ENCODE measurements at regions not wholly inside any gene's neighbourhood (a gene's known extent, or its start where the extent isn't known, plus 50 kb on each side); places are given as distances from the start of the nearest gene placed in this dataset.
A peak's percentile ranks its signal among the peaks of the same experiment; 100 is the strongest.

DNA sequence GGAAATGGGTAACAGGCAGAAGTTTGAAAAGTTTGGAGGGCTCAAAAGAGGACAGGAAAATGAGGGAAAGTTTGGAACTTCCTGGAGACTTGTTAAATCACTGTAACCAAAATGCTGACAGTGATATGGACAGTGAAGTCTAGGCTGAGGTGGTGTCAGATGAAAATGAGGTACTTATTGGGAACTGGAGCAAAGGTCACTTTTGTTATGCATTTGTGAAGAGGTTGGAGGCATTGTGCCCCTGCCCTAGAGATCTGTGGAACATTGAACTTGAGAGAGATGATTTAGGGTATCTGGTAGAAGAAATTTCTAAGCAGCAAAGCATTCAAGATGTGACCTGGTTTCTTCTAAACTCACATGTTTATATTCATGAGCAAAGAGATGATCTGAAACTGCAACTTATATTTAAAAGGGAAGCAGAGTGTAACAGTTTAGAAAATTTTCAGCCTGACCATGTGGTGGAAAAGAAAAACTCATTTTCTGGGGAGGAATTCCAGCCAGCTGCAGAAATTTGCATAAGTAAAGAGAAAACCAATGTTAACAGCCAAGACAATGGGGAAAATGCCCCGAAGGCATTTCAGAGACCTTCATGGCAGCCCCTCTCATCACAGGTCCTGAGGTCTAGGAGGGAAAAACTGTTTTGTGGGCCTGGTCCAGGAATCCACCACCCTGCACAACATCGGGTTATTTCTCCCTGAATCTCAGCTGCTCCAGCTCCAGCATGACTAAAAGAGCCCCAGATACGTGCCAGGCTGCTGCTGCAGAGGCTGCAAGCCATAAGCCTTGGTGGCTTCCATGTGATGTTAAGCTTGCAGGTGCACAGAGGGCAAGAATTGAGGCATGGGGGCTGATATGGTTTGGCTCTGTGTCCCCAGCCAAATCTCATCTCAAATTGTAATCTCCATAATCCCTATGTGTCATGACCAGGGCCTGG is 632.5 kb upstream of the GNPDA2 start:
- DNase-seq: no peak

DNA sequence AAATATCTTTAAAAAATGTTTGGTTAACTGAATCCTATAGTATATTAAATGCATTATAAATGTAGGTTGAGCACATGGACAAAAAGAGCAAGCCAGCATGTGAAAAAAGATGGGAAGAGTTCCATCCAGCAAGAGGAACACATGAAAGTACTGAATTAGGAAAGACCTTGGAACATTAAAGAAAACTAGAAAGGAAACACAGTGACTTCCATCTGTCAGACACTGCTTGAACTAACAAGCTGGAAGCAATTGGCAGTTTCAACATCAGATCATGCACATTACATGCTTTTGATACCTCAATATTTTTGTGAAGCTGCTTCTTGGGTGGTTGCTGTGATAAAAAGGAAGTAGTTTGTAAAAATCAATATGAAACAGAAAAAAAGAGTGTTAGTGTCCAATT is 626.8 kb upstream of the GNPDA2 start:
- no peak for DNase-seq

DNA sequence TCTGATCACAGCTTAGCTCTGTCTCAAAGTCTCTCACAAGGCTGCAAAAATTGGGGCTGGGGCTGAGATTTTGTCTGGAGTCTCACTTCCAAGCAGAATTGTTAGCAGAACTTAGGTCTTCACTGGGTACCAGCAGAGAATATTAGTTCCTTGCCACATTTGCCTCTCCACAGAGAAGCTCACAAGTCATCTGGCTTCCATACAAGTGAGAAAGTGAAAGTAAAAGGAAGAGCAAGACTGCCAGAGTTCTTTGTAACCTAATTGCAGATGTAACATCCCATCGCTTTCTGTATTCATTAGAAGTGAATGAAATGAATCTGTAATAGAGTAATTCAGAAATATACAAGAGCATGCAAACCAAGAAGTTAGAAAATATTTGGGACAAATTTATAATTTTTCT is 624.1 kb upstream of the GNPDA2 start:
- DNase-seq: peak; percentile 13 to 37

DNA sequence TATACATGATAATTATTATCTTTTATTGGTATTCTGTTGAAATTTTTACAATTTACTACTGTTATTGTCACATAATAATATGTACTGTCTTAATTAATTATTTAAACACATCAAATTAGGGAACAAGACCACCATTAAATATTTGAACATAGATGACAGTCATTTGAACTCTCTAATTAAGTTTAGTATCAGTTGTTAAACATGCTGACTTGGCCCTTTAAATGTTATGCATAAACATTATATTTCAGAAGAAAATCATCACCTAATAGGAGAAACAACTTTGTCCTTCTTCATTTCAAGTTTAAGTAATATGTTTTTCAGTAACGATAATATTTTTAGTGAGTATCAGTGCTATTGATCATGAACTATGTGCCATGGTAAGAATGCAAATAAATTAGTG is 623.5 kb upstream of the GNPDA2 start:
- DNase-seq: no peak

DNA sequence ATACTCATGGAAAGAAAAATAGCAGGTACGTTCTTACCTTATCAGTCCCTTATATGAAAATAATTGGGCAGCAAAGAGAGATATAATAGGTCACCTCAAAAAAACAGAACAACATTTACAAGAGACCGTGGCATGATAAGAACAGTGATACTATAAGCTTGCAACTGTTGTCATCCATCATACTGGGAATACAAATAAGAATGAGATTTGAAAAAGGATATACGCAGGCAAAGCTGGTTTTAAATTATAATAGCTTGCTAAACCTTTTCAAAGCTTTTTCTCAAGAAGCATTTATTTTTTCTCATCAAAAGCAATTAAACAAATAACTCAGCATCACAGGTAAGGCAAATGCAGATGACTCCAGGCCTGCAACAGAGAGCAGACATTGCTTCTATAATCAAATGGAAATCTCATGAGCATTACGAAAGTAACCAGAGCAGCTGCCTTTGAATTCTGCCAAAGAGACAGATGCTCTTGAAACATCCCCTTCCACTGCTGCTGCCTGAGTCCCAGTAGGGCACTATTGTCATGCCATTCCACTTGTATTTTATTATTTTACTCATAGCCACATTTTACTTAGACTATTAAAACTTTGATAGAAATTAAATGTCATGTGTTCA is 620.6 kb upstream of the GNPDA2 start:
- no peak for DNase-seq

DNA sequence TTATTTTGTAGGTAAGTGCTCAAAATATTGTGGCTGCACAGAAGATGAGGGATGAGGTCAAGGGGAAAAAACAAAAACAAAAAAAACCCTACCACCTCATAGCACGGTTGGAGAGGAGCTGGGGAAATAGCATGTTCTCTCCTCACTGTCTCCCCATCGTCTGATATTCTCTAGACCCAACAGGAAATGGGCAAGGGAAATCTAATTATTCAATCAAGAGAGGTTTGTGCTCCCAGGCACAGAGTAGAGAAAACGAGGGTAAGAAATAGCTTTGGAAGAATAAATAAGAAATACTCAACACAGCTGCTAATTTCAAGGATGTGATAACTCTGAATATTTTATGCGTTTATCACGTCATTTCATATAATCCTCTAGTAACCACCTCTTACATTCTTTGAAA is 619.2 kb upstream of the GNPDA2 start:
- DNase-seq: no peak

DNA sequence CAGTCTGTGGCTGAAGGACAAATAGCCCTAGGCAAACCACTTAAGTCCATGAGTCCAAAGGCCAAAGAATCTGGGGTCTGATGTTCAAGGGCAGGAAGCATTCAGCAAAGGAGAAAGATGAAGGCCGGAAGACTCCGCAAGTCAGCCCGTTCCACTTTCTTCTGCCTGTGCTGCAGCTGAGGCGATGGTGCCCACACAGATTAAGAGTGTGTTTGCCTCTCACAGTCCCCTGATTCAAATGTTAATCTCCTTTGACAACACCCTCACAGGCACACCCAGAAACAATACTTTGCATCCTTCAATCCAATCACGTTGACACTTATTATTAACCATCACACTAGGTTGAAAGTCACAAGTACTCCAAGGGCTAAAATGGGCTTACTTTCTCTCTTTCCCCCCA is 605.4 kb upstream of the GNPDA2 start:
- no peak for DNase-seq

DNA sequence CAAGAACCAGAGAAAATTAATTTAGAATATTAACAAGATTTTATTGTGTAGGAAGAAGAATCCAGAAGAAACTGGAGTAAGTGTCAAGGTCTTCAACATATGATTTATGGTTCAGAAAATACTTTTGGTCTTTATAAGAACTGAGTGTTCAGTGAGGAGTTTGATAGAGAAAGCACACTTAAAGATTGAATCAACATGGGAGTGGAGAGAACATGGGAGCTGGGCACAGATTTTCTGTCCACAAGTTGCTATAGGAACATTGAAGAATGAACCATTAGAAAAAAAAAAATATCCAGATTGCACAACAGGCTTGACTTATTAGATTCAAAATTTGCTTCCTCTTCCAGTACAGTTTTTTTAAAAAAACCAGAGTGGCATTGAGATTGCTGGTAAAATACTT is 601.2 kb upstream of the GNPDA2 start:
- DNase-seq: no peak

DNA sequence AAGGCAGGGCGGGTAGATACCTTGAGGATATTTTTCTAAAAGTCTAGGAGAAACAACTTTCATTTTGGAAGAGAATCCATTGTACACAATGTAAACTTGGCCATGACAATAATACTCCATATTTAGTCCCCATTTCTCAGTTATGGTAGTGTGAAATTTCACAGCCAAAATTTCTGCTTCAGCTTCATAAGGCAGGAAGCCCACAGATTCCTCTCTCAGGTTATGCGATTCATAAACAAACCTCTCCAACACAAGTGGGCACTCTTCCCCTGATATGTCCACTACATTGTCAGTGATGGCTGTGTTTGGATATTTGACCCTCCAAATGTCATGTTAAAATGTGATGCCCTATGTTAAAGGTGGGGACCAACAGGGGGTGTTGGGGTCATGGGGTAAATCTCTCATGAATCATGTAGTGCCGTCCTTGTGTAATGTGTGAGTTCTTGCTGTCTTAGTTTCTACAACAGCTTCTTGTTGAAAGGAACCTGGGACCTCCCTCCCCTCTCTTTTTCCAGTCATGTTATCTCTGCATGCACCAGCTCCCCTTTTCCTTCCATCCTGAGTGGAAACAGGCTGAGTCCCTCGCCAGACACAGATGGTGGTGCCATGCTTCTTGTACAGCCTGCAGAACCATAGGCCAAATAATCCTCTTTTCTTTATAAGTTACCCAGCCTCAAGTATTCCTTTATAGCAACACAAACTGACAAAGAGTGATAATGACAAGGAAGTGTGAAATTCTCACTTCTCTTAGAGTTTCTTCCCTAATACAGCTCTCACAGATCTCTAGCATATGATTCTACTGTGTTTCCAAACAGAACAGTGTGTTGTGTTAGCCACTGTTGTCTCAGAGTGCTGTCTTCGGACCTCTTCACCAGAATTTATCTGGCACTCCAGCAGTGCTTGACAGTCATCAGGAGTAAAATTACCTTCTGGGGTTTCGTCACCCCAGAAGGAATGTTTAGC is 598.4 kb upstream of the GNPDA2 start:
- no peak for DNase-seq

DNA sequence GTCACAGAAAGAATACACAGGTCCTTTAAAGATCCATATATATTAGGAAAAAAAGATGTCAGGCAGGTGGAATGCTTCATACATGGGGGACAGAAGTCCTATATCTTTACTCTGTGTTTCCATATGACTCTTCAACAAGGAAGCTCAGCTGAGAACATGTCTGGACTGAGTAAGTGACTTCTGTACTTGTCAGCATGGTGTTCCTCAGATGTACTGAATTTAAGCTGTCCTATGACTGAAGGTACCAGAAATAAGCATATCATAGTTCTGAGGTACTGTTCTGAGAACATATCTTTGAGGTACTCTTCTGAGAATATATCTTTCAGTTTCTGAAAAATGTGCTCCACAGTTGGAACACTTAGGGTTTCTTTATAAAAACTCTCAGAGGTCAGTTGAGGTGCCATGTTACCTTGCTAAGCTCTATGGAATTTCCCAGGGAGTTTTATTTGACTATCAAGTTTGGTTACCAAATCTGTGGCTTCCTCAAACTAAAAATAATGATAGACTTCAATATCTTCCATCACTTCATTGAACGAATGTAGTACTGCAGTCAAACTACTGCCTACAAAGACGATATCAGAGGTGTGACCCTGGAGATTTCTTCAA is 597.2 kb upstream of the GNPDA2 start:
- DNase-seq: no peak

DNA sequence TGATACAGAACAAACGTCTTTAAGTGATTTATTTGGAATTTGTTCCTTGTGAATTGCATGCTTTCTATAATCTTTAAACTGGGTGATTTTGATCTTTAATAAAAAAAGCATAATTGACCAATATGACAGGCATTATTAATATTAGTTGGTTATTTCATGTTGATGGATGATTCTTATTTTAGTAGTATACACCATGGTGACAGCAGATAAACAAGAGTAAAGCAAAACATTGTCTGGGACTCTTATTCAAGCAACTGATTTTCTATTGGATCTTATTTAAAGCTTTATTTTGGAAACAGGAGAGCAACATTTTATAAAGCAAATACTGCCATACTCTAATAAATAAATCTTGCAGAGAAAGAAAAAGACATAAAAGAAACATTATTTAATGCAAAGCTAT is 591.4 kb upstream of the GNPDA2 start:
- DNase-seq: no peak

DNA sequence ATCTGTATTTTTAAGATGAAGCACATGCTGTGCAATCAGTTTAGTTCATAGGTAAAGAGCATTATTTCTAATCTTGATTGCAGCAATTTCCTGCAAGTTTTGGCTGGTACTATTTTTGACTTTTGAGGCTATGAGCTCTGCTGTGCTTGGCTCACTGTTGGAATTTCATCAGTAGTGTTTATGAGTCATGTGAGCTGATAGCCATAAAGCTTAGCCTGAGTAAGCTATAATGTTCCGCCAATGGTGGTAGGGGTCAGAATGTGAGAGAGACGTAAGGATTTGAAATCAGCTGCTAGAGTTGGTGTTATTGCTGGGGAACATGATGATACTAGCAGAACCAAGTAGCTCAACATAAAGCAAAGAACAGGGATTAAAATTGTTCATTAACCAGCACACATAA is 590.9 kb upstream of the GNPDA2 start:
- peak; percentile 31 to 36 for DNase-seq

DNA sequence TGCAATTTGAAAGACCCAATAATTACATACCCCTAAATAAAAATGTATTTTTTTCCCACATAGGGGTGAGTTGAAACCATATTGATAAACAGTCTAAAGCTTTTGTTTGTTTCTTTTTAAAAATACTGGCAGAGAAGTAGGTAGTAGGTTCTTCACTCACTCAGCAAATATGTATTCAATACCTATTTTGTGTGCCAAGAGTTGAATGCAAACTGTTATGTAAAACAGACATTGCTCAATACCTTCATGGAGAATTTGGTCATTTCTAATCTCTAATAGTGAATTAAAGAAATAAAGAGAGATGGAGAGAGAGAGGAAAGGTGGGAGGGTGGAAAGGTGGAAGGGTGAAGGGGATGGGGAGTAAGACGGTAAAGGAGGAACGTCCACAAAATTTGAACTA is 589.9 kb upstream of the GNPDA2 start:
- no peak for DNase-seq

DNA sequence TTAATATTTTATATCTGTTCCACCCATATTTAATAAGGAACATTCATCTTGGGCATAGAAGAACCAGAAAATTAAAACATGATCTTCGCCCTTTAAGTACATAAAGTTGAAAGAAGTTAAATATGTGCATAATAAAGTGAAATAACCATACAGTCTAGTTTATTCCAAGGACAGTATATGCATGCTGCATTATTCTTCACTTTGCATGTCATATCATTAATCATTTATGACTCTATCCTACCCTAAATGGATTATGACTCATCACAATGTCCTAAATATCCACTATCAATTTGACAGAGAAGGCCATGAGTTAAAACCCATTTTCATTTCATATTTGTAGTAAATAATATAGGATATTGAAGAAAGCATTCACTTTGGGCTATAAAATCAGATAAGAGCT is 576.5 kb upstream of the GNPDA2 start:
- no peak for DNase-seq

DNA sequence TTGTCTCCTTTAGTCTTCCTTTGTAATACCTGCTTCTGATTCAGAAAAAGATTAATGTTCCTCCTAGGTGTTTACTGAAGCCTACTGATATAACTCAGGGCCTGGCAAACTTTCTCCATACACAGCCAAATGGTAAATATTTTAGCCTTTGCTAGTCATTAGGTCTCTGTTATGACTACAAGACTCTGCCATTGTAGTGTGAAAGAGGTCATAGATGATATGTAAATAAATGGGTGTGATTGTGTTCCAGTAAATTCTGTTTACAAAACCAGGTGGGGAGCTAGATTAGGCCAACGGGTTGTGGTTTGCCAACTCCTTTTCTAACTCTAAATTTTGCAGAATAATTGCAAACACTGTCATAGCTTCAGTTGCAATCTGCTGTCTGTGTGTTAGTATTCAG is 568.1 kb upstream of the GNPDA2 start:
- no peak for DNase-seq

DNA sequence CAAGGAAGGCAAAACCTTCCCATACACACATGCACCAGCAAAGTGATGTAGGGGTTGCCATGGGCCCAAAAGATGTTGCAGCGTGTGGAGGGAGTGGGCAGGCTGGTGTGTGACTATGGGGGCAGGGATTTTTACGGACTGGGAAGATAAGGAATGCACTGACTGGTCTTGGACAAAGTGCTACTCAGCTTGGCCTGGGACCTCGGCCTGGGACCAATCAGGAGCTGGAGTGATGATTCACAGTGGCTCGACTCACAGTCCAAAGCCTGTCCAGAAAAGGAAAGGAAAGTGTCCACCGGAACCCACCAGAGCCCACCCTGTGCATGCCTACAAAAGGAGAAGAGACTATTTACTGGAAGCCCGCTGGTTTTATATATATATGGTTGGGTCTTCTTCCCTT is 567.0 kb upstream of the GNPDA2 start:
- DNase-seq: no peak

DNA sequence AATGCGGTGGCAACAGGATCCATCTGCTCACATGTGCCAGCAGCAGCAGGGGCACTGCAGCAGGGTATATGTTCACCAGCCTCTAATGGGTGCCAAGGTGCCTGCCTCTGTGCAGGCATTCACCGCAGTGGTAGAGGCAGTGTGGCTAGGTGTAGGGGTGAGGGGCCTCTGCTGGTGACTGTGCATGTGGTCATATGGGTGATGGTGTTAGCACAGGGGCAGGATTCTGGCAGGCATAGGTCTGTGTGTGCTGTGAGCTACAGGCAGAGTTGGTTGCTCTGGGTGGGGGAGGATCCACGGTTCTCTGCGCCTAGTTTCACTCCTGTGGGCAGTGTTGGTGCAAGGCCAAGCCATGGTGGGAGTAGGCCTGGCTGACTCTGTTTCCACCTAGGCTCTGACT is 566.5 kb upstream of the GNPDA2 start:
- no peak for DNase-seq

DNA sequence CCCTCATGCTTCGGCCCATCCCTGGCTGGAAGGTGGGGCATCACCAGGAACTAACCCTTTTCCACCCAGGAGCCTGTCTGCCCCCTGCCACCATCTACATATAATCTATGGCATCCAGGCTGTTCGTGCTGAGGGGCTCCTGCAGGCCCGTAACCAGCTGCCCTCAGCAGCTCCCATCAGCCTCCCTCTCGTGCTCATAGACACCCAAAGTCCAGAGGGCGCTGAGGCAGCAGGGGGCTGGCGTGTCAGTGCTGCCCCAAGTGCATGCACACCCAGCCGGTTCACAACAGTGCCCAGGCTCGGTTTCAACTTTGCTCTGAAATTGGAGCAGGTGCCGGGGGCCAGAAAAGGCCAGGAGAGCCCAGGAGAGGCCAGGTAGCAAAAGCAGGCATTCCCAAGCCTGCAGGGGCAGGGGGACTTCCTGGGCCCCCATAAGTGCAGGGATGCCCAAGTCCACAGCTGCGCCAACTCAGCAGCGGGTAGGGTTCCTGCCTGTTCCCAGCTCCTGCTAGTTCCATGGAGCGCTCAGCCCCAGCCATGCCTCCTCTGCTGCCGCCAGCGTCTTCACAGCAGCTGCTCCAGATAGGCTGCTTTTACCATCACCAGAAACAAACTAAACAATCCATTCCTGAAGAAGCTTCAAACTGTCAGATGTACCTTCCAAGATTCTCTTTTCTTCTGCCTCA is 558.2 kb upstream of the GNPDA2 start:
- no peak for DNase-seq

DNA sequence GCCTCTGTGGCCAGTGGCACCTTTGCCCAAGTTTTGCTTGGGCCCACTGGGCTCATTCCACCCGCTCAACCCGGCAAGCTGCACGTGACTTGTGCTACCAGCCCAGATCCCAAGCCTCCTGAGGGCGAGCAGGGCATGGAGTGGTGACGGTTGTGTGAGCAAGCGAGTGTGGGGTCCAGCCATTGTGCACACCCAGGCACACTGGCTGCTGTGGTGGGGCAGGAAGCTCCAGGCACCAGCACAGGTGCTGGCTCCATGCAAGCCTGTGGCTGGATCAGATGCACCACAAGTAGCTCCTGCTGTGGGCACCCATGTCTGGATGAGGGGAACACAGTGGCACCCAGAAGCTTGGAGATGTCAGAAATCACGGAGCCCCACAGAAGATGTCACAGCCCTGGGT is 557.0 kb upstream of the GNPDA2 start:
- DNase-seq: no peak

DNA sequence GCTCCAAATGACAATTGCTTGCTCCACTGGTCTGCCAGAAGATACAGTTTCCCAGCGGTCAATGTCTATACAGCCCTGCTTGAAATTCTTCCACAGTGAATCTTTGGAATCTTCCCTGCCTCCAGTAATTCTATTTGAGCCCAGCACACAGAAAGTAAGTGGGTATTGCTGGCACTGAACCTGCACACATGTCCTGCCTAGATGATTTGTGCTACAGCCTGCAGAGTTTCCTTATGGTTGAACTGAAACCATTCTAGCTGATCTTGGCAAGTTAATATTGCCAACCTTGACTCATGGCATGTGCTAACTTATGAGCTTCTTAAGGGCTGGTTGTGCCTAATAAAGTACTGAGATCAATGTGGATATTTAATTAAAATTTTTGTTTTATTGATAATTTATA is 553.8 kb upstream of the GNPDA2 start:
- no peak for DNase-seq

DNA sequence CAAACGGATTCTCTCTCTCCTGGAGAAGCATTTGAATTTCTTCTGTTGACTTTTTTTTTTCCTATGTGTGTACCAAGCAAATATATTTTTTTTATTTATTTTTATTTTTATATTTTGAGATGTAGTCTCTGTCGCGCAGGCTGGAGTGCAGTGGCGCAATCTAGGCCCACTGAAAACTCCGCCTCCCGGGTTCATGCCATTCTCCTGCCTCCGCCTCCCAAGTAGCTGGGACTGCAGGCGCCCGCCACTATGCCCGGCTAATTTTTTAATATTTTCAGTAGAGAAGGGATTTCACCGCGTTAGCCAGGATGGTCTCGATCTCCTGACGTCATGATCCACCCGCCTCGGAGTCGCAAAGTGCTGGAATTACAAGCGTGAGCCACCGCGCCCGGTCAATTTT is 549.5 kb upstream of the GNPDA2 start:
- no peak for DNase-seq
